Kidney capillary endothelial cell (primary cell): ENCODE measurements at regions not wholly inside any gene's neighbourhood (a gene's known extent, or its start where the extent isn't known, plus 50 kb on each side); places are given as distances from the start of the nearest gene placed in this dataset.
"Not testable (repeated sequence)": the region's sequence is repeated elsewhere in the genome, so short reads cannot be mapped to it uniquely, and the experiment has no call there.

Source experiments
- DNase-seq: peaks from one replicate; pipeline ENCODE4 v3.0.0-alpha.2; 2018; ENCODE audit warnings: low spot score

DNA sequence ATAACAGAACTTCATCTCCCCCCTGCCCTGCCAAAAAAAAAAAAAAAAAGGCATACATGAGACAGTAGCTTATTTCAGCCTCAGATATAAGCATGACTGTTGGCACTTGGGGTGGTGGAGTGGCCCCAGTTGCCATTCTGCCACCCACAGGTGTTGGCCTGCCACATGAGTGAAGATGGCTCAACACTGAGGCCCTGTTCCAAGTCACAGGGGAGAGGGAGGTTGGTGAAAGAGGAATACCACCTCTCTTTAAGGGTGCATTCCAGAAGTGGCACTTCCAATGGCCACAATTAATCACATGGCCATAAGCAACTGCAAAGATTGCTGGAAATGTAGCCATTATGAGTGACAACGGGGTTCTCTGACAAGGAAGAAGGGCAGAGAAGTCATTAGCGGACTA lies 61.9 kb upstream of the JARID2 start:
- DNase-seq, result no peak

DNA sequence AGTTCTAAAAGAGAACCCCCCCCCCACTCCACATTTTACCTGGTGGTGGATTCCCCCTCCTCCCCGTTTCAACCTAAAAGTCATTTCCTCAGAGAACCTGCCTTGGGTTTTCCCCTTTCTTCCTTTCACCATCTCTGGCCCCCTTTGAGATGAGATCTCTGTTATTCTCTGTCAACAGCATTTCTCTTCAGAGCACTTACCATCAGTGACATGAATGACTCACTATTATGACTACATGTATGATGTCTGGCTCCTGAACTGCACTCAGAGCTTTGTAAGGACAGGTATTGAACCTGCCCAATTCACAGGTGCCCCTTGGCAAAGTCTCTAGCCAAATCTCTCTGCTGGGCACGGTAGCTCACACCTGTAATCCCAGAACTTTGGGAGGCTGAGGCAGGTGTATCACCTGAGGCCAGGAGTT lies 61.4 kb upstream of the JARID2 start:
- no peak for DNase-seq

DNA sequence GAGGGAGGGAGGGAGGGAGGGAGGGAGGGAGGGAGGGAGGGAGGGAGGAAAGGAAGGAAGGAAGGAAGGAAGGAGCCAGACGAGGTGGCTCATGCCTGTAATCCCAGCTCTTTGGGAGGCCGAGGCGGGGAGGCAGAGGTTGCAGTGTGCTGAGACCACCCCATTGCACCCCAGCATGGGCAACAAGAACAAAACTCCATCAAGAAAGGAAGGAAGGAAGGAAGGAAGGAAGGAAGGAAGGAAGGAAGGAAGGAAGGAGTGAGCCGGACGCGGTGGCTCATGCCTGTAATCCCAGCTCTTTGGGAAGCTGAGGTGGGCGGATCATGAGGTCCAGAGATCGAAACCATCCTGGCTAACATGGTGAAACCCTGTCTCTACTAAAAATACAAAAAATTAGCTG lies 60.8 kb upstream of the JARID2 start:
- not testable (repeated sequence) for DNase-seq

DNA sequence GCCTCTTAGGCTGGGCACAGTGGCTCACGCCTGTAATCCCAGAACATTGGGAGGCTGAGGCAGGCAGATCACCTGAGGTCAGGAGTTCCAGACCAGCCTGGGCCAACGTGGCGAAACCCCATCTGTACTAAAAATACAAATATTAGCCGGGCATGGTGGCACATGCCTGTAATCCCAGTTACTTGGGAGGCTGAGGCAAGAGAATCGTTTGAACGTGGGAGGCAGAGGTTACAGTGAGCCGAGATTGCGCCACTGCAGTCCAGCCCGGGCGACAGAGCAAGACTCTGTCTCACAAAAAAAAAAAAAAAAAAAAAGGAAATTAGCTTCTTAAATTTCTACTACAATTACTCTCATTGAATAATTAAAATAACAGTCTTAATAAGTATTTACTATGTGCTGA lies 52.4 kb upstream of the JARID2 start:
- DNase-seq, result not testable (repeated sequence)

DNA sequence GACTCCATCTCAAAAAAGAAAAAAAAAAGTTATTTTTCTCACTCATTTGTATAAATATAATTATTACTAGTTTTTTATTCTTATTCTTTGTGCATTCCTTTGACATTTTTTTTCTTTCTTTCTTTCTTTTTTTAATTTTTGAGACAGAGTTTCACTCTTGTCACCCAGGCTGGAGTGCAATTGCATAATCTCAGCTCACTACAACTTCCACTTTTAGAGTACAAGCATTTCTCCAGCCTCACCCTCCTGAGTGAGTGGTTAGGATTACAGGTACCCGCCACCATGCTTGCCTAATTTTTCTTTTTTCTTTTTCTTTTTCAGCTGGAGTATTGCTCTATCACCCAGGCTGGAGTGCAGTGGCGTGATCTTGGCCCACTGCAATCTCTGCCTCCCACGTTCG lies 51.4 kb upstream of the JARID2 start:
- DNase-seq, result no peak
